Natural killer cell (primary cell): ENCODE measurements at regions not wholly inside any gene's neighbourhood (a gene's known extent, or its start where the extent isn't known, plus 50 kb on each side); places are given as distances from the start of the nearest gene placed in this dataset.

Experiments
- ATAC-seq, 3 donors: fragments of 150-1000 bp in 2 of 3; fragments of 200-7000 bp in 1 of 3; cut with Tn5 transposase; 1 replicate in 1 of 3; 2 replicates in 2 of 3; pipeline ENCODE4 v1.10.0; 2021; ENCODE audit warnings: mild to moderate bottlenecking in 2 of 3, moderate library complexity in 2 of 3
- DNase-seq, 2 donors: peaks; one replicate each; pipeline versions ENCODE4 v3.0.0 to v3.0.0-alpha.2; 2013 to 2021; ENCODE audit warnings: mixed read lengths in 1 of 2
- H3K27ac ChIP-seq: one replicate; pipeline ENCODE4 v1.5.1; 2013; ENCODE audit warnings: mild to moderate bottlenecking, low read length
- H3K27me3 ChIP-seq: one replicate; pipeline ENCODE4 v1.6.1; 2013; ENCODE audit warnings: low read length; ENCODE audit not compliant: control insufficient read depth, insufficient read depth
- H3K36me3 ChIP-seq: one replicate; pipeline ENCODE4 v1.6.1; 2013; ENCODE audit warnings: low read length; ENCODE audit not compliant: control insufficient read depth, insufficient read depth
- H3K4me1 ChIP-seq: one replicate; pipeline ENCODE4 v1.6.1; 2013; ENCODE audit warnings: low read length; ENCODE audit not compliant: control insufficient read depth, insufficient read depth
- H3K4me3 ChIP-seq: one replicate; pipeline ENCODE4 v1.5.1; 2013; ENCODE audit warnings: low read length
- H3K9me3 ChIP-seq: one replicate; pipeline ENCODE4 v1.6.1; 2013; ENCODE audit warnings: low read length; ENCODE audit not compliant: control insufficient read depth, insufficient read depth
- H3K27ac Mint-ChIP-seq, 2 donors: one replicate each; pipeline ENCODE4 v1.8.0; 2022; ENCODE audit warnings: mild to moderate bottlenecking in 2 of 2, mixed read lengths in 2 of 2, moderate library complexity in 1 of 2
- H3K27me3 Mint-ChIP-seq, 2 donors: one replicate each; pipeline ENCODE4 v1.8.0; 2022; ENCODE audit warnings: low read depth in 2 of 2, mixed read lengths in 2 of 2
- H3K36me3 Mint-ChIP-seq: one replicate; pipeline ENCODE4 v1.8.0; 2022; ENCODE audit warnings: mixed read lengths
- H3K4me1 Mint-ChIP-seq, 2 donors: one replicate each; pipeline ENCODE4 v1.8.0; 2022; ENCODE audit warnings: mixed read lengths in 2 of 2
- H3K4me3 Mint-ChIP-seq: one replicate; pipeline ENCODE4 v1.8.0; 2022; ENCODE audit warnings: mild to moderate bottlenecking, moderate library complexity, mixed read lengths
- H3K9me3 Mint-ChIP-seq, 2 donors: one replicate each; pipeline ENCODE4 v1.8.0; 2022; ENCODE audit warnings: mixed read lengths in 2 of 2
- CTCF ChIP-seq: fragments of 200-600 bp; IDR thresholded peaks from one replicate; pipeline ENCODE4 v1.8.0; 2022; ENCODE audit warnings: antibody characterized with exemption
- WGBS: methylation state at CpG from one replicate; pipeline ENCODE4 v1.1.7; 2013; ENCODE audit warnings: missing lambda C conversion rate; ENCODE audit not compliant: insufficient coverage; 5-methylcytosine and 5-hydroxymethylcytosine counted together
- intact Hi-C: fragments of 100-400 bp; cut with micrococcal nuclease; formaldehyde crosslinking; loops from one replicate; pipeline ENCODE4 v1.14.2; 2022

GRCh38 chr5:159788835-159789331, 127.4 kb upstream of the ADRA1B start:
- Mint-ChIP-seq H3K4me3 (no peak overlapping the region), H3K27ac (no peak overlapping the region), H3K9me3 (no peaks in the 10 kb centered on the region), H3K27me3 (peaks cover 9 to 29% of the 10 kb centered on the region in 2 donors), H3K4me1 (no peaks in the 10 kb centered on the region), H3K36me3 (no peaks in the 10 kb centered on the region)
- H3K9me3 ChIP-seq, result no peaks in the 10 kb centered on the region
- no peak overlapping the region for H3K27ac ChIP-seq
- DNase-seq (no peak), ATAC-seq (no peak)
- no peaks in the 10 kb centered on the region for H3K27me3 ChIP-seq
- WGBS, result 90% methylated on average over 5 of the region's 5 CpGs
- TF ChIP-seq CTCF, result no peak
- H3K4me1 ChIP-seq, result no peaks in the 10 kb centered on the region
- no peak overlapping the region for H3K4me3 ChIP-seq
- H3K36me3 ChIP-seq, result no peaks in the 10 kb centered on the region
- intact Hi-C loops, result no loop called here

GRCh38 chr5:159792180-159792579, 124.1 kb upstream of the ADRA1B start:
- no peaks in the 10 kb centered on the region for H3K9me3 Mint-ChIP-seq
- ATAC-seq (no peak), DNase-seq (no peak)
- H3K4me3 Mint-ChIP-seq, result no peak overlapping the region
- no peaks in the 10 kb centered on the region for H3K36me3 Mint-ChIP-seq
- Histone ChIP-seq H3K4me3 (no peak overlapping the region), H3K9me3 (no peaks in the 10 kb centered on the region), H3K27ac (no peak overlapping the region), H3K36me3 (no peaks in the 10 kb centered on the region), H3K27me3 (no peaks in the 10 kb centered on the region), H3K4me1 (no peaks in the 10 kb centered on the region)
- intact Hi-C loops, result no loop called here
- H3K27me3 Mint-ChIP-seq, result peaks cover 8 to 10% of the 10 kb centered on the region in 2 donors
- no peak overlapping the region for H3K27ac Mint-ChIP-seq
- no peaks in the 10 kb centered on the region for H3K4me1 Mint-ChIP-seq
- no peak for TF ChIP-seq CTCF
- 100% methylated on average over 2 of the region's 2 CpGs for WGBS

DNA sequence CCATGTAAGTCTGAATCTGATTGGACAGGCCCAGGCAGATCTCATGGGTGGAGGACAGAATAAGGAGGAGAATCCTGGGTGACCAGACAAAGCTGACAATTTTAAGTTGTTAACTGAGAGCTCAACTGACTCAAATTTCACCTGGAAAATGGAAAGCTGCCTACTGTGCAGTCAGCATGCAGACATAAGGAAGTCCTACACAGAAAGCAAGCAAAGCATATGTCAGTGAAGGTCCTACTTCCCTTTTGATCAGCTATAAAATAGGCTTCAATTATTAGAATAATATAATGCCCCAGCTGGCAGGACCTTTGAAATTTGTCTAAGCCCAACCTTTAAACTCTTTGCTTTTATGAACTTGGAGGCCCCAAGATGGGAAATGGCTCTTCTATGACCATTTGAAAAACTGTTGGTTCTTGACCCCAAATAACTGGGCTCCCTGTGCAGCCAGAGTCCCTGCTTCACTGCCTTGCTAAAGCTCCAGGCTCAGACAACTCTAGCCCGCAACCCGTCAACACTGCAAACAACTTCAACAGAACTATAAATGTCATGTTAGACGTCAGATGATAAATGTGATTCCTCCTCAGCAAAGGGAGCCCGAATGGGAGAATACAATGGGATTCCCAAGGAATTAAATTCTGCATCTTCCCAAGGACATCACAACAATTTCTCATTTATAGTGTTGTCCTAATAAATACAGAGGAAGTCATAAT, 118.9 kb upstream of the ADRA1B start:
- no peaks in the 10 kb centered on the region for H3K4me1 Mint-ChIP-seq
- no peaks in the 10 kb centered on the region for H3K36me3 ChIP-seq
- no peak for ATAC-seq
- 96% methylated on average over 4 of the region's 4 CpGs for WGBS
- no peak overlapping the region for H3K4me3 ChIP-seq
- H3K27me3 ChIP-seq, result peaks cover 3% of the 10 kb centered on the region
- no peak overlapping the region for H3K27ac Mint-ChIP-seq
- no peaks in the 10 kb centered on the region for H3K9me3 Mint-ChIP-seq
- no peaks in the 10 kb centered on the region for H3K36me3 Mint-ChIP-seq
- H3K27ac ChIP-seq, result no peak overlapping the region
- intact Hi-C loops, result no loop called here
- DNase-seq, result no peak
- TF ChIP-seq CTCF, result no peak
- no peak overlapping the region for H3K4me3 Mint-ChIP-seq
- H3K27me3 Mint-ChIP-seq, result peaks cover 0 to 7% of the 10 kb centered on the region in 2 donors
- H3K9me3 ChIP-seq, result no peaks in the 10 kb centered on the region
- no peaks in the 10 kb centered on the region for H3K4me1 ChIP-seq

DNA sequence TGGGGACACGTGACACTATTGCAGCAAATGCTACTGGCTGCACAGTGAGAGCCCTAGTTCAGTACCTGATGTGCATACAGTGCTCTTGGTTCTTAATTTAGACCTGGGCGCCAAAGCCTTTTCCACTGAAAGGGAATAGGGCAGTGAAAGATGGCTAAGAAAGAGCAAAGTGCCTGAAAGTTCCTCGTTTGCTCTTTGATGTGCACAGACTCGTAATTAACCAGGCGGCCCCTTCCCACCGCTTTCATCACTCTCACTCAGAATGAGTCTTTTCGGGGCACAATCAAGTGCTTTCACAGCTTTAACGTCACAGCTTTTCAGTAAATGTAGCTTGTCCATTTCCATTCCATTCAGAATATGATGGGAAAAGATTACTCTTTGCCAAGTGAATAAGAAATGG, 116.6 kb upstream of the ADRA1B start:
- ATAC-seq, result no peak
- intact Hi-C loops, result no loop called here
- no peak for TF ChIP-seq CTCF

More for the DNA sequence above, 116.6 kb upstream of the ADRA1B start:
- DNase-seq, result no peak
- peaks cover 12 to 13% of the 10 kb centered on the region in 2 donors for H3K27me3 Mint-ChIP-seq
- no peak overlapping the region for H3K4me3 Mint-ChIP-seq
- no peak overlapping the region for H3K27ac ChIP-seq
- no peaks in the 10 kb centered on the region for H3K36me3 Mint-ChIP-seq
- no peaks in the 10 kb centered on the region for H3K4me1 Mint-ChIP-seq
- 90% methylated on average over 8 of the region's 8 CpGs for WGBS
- H3K27me3 ChIP-seq, result peaks cover 3% of the 10 kb centered on the region
- H3K36me3 ChIP-seq, result no peaks in the 10 kb centered on the region
- no peaks in the 10 kb centered on the region for H3K9me3 ChIP-seq
- H3K4me1 ChIP-seq, result no peaks in the 10 kb centered on the region
- no peak overlapping the region for H3K4me3 ChIP-seq
- no peaks in the 10 kb centered on the region for H3K9me3 Mint-ChIP-seq
- no peak overlapping the region for H3K27ac Mint-ChIP-seq
